ENCODE measurements at regions not wholly inside any gene's neighbourhood (a gene's known extent, or its start where the extent isn't known, plus 50 kb on each side); places are given as distances from the start of the nearest gene placed in this dataset.

GRCh38 chr18:40866968-40867367, 1088.1 kb upstream of the PIK3C3 start:
- TF ChIP-seq CTCF (IDR thresholded peaks at IDR 0.05) (no peak), POLR2AphosphoS5 (IDR thresholded peaks at IDR 0.05) (no peak), POLR2A (IDR thresholded peaks at IDR 0.05) (no peak)
